Posterior vena cava (tissue), 2 donors: ENCODE measurements at regions not wholly inside any gene's neighbourhood (a gene's known extent, or its start where the extent isn't known, plus 50 kb on each side); places are given as distances from the start of the nearest gene placed in this dataset.
"Not testable (repeated sequence)": the region's sequence is repeated elsewhere in the genome, so short reads cannot be mapped to it uniquely, and the experiment has no call there.

ENCODE experiments used
- DNase-seq: peaks from one replicate; pipeline ENCODE4 v3.0.0-alpha.2; 2020; ENCODE audit warnings: low spot score
- intact Hi-C, 2 donors: fragments of 100-400 bp; cut with DNase I; formaldehyde crosslinking; loops; one replicate each; pipeline versions ENCODE4 v1.14.1 to v1.14.2; 2022 to 2023
- donor health status: DM: yes; HTN: yes; CAD: no.
- donor health status: DM: yes; HTN: yes; CAD: no.

DNA sequence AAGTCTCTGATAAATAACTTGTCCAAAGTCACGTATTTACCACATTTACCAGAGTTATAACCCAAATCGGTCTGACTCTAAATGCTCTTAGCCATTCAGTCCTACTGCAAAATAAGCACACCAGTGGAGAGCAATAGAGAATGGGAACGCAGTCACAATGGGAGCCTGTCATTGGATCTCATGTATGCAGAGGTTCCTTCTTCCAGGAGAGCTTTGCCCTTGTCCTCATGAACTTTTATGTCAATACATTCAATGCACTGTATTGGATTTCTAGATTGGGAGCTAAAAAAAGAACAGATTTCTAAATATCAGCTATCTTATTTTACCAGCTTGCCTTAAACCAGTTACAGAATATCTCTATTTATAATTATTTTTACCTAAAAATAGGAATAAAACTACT, 149.1 kb upstream of the CXXC4 start:
- DNase-seq, result no peak
- intact Hi-C loops, result no loop called here

DNA sequence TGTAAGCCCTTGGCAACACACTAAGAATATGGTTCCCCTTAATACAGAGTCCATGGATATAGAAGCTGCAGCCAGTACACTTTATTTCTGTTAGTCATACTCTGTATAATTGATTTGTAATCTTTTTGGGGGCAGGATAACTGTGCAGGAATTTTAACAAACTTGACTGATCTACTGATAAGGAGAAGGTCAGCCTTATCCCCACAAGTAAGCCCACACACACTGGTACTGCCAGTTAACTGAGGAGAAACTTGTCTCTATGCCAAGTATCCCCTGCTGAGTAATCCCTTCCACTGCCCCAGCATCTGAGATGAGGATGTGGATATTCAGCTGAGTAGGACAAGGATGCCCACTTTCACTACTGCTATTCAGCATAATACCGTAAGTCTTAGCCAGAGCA, 154.9 kb upstream of the CXXC4 start:
- intact Hi-C loops, result no loop called here

DNA sequence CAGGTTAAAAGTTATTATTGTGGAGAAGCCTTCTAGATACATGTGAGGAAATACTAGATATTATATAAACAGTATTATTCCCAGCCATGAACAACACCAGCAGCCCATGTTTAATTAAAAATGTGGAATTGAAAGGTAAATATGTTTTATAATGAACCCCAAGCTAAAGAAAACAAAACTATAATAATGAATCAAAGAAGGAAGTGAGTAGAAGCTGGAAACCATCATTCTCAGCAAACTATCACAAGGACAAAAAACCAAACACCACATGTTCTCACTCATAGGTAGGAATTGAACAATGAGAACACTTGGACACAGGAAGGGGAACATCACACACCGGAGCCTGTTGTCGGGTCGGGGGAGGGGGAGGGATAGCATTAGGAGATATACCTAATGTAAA, 167.6 kb upstream of the CXXC4 start:
- intact Hi-C loops, result loop anchor here in 1 of 2 donors (10.0 kb wide), 1 partner anchor 1667 kb away; no protein-coding TSS in a partner anchor
- DNase-seq, result not testable (repeated sequence)

More for the DNA sequence above, 154.9 kb upstream of the CXXC4 start:
- DNase-seq, result no peak

DNA sequence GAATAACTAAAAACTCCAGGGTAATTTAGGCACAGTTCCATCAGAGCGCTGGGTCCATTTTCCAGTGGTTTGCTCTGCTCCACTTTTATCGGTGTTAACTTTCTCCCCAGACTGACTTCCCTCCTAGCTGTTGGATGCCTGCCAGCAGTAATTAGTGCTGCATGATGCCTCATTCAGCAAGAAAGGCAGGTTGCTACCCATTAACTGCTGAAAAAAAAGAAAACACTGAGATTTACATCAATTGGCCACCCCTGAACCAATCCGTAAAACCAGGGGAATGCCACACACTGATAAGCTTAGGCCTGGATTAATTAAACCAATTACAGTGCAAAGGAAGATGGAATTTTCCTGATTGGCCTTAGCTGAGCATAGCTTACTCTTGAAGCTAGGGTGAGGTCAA, 182.4 kb upstream of the CXXC4 start:
- DNase-seq, result no peak
- intact Hi-C loops, result no loop called here

DNA sequence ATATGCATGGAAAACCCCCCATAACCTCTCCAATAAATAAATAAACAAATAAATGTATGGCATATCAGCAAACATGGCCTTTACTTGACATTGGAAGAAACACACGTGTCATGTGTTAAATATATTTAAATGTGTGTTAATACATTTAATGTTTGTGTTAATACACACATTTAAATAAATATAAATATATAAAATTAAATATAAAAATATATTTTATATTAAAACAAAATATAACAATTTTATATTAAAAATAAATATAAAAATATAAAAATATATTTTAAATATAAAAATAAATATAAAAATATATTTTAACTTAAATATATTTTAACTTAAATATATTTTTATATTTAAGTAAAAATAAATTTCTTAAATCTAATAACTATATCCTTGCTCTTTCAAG, 187.6 kb upstream of the CXXC4 start:
- DNase-seq, result no peak
- intact Hi-C loops, result no loop called here

DNA sequence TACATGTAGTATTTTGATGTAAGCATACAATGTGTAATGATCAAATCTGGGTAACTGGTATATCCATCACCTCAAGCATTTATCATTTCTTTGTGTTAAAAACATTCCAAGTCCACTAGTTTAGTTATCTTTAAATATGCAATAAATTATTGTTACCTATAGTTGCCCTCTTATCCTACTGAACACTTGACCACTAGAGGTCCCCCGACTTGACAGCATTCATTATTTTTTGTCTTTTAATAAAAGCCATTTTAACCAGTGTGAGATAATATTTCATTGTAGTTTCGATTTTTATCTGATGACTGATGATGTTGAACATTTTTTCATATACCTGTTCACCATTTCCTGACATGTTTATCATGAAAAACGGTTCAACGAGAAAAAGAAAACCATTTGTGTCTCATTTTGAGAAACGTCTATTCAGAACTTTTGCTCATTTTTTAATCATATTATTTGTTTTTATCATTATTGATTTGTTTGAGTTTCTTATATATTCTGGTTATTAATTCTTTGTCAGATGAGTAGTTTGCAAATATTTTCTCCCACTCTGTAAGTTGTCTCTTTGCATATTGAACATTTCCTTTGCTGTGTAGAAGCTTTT, 199.0 kb upstream of the CXXC4 start:
- intact Hi-C loops, result no loop called here

DNA sequence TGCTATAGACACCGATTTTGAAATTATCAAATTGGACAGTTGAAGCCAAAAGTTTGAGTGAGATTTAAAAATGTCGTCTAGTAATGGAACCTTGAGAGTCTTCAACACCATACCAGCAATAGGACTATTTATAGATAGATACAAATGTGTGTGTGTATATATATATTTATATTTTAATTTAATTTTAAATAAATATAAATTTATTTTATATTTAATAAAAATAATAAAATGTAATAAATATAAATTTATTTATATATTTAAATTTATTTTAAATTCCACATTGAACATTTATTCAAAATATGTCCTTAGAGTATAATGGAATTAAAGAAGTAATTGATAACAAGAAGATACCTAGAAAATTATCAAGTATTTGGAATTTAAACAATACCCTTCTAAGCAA, 221.9 kb upstream of the CXXC4 start:
- no peak for DNase-seq
- intact Hi-C loops, result no loop called here

More for the DNA sequence above, 199.0 kb upstream of the CXXC4 start:
- no peak for DNase-seq

DNA sequence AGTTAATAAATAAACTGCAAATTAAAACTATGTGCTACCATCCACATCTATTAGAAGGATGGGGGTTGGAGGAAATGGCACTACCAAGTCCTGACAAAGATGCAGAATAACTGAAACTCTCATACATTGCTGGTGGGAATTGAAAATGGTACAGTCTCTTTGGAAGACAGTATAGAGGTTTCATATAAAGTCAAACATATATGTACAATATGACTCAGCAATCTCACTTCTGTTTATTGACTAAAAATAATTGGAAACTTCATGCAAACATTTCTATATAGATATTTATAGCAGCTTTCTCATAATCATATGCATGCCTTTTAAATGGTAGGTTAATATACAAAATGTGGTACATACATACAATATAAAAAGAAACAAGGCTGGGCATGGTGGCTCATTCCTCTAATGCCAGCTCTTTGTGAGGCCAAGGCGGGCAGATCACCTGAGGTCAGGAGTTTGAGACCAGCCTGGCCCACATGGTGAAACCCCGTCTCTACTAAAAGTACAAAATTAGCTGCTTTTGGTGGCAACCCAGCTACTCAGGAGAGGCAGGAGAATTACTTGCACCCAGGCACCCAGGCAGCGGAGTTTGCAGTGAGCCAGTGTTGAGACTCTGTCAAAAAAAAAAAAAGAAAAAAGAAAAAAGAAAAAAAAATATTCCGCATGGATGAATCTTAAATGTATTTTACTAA, 225.0 kb upstream of the CXXC4 start:
- DNase-seq, result no peak
- intact Hi-C loops, result no loop called here

DNA sequence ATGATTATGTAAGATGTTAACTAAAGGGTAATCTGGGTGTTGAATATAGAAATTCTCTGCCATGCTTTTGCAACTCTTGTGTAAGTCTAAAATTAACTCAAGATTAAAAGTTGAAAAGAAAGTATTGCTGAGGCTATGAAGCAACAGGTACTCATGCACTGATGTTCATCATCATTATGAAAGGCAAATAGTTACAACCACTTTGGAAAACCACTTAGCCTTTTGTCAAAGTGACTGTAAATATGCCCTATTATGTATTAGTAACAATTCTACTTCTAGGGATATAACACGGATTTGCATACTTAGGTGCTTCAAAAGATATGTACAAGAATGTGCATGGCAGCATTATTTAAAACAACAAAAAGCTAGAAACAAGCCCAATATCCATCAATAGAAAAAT, 227.8 kb upstream of the CXXC4 start:
- no peak for DNase-seq
- intact Hi-C loops, result no loop called here

DNA sequence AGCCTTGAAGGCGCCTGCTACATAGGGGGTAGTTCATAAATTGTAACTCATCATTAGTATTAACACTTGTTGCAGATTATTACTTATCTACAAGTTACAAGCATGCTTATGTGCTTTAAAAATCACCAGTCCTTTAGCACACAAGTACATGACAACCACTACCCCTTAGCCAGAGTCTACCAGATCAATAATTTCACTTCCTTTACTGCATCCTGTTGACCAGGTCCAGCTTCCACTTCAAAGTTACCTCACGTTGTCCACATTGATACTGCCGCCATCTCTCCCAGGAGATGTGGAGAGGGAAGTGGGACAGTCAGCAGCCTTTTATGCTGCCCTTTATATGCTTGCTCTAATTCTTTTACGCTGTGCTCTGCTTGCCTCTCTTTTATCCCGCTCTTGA, 231.3 kb upstream of the CXXC4 start:
- intact Hi-C loops, result no loop called here
- DNase-seq, result no peak

DNA sequence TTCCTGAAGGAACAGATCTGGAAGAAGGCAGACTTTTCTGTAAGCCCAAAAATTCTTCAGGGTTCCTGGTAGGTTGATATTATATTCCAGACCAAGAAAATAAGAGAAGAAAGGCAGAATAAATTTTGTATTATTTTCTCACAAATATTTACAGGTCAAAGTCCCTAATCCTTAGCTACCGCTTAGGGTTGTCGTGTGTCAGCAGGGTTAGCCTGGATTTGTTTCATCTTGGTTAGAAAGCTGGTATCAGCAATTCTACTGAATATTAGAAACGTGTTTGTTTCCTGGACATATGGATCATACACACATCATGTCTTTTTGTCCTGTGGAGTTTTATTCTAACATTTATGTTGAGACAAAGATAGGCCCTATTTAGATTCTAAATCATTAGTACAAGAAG, 232.9 kb upstream of the CXXC4 start:
- intact Hi-C loops, result no loop called here
- no peak for DNase-seq

DNA sequence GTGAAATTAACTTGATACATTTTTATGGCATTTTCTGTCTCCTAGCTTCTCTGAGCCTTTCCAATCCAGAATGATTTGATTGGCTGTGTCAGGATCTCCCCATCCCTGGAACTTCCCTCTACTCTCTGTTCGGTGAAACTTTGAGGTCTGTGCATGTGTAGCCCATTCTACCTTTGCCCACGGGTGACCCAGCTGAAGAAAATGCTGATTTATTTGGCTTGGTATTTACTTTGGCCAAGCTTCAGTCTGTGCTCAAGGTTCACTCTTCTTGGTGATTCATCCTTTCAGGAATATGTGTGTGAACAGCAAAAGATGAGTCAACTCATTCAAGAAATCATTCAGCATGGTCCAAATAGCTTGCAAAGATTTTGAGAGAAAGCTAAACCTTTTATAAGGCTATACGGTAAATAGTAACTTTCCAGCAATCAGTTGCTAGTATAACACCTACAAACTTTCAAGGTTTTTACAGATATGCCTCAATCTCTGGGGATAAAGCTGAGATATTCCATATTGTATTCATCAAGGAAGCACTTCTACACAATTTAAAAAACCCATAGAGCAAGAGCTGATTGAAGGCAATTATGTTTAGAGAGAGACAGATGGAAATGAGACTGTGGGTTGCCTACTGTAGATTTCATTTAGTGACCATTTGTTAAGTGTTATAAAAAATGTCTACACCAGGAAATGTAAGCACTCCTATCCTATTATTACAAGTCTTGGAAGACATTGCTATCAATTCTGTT, 233.9 kb upstream of the CXXC4 start:
- intact Hi-C loops, result no loop called here

DNA sequence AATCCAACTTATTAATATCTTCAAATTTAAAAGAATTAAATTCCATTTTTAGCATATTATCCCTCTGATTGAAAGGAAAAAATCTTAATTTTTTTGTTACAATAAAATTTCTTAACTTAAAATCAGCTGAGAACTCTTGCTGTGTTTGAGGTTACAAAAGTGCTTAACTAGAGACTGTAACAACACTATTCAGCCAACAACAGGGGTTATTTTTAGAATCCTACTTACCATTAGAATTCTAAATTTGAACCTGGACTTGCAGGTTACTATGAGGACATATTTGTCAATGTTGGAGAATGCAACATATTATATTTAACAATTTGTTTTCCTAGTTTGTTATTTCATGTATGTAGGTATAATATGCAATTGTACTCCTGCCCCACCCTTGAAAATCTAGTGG, 238.1 kb upstream of the CXXC4 start:
- no peak for DNase-seq
- intact Hi-C loops, result no loop called here

More for the DNA sequence above, 233.9 kb upstream of the CXXC4 start:
- DNase-seq, result no peak

DNA sequence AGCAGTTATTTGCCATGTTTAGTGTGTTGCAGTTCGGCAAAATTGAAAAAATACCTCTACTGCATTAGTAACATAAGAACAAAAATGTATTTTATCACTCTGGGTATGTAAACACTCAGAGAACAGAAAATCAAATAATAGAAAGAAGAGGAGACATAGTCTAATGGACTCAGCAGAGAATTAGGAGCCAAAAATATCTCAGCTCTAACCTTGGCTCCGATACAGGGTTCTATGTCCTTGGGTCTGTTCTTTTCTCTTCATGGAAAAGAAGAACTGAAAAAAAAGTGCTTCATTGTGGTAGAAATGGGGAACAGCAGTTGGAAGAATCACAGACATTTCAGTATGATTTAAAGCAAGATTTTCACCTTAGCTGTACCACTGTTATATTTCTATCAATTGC, 240.5 kb upstream of the CXXC4 start:
- DNase-seq, result no peak
- intact Hi-C loops, result no loop called here

DNA sequence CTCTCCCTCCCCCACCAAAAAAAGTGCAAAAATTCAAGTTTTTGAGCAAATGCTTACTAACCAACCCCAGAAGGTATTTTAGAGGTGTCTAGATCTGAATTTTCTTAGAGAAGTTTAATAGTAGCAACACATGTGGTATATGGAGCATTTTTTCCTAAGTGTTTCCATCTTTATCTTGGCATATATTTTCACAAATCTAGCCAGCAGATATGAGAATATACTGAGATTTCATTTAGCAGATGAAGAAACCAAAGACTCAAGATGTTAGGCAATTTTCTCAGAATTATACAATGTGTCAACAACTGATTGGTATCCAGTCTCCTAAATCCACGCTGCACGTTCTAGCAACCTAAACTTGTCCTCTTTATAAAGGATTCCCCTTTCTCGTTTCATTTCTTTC, 245.5 kb upstream of the CXXC4 start:
- no peak for DNase-seq
- intact Hi-C loops, result no loop called here

DNA sequence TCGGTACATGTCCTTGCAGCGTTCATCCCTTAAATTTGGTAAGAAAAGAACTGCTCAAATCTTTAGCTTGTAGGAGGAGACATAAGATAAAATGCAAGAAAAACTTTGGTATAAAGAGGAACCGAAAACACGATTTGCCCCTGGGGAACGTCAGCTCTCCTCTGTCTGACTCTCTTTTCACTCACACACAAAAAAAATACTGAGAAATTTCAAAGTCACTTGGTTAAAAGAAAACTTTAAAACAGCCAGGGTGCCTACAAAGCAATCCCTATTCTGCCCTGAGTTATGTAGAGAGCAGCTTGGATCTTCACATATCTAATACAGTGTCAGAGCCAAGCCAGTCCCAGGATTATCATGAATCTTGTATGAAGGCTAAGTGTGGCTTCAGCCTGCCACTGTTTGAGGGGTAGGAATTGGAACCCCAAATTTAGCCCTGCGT, 248.5 kb upstream of the CXXC4 start:
- no peak for DNase-seq
- intact Hi-C loops, result no loop called here

DNA sequence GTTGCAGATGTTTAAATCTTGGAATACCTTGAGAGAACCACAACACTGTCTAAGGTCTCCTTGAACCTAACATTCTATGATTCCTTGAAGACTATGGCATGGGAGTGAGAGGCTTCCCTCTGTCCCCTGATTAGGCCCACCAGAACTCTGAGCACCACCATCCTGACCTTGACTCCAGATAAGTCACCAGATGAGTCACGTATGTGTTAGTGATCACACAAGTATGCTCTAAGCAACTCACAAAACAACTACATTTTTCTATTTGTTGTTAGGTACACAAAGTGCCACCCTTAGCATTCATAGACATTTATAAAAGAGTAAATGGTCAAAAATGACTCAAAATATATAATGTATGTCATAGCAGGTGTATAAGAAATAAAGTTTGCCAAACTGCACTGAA, 252.9 kb upstream of the CXXC4 start:
- intact Hi-C loops, result no loop called here
- DNase-seq, result no peak

DNA sequence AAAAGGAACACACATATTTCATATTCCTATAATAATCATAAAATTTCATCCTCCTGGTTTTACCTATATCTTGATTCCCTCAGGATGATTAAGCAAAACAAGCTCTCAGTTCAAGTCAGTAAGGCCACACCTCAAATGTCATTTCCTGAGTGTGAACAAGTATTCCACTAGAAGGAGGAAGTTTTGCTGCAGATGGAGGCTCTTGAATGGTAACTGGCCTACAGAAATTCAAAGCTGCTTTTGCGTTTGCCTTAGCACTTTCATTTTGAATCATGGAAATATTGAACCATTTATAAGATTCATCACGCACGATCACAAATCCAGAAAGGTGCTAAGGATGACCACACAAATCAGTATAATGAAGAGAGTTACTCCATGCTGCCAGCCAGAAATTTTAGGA, 254.4 kb upstream of the CXXC4 start:
- no peak for DNase-seq
- intact Hi-C loops, result no loop called here

DNA sequence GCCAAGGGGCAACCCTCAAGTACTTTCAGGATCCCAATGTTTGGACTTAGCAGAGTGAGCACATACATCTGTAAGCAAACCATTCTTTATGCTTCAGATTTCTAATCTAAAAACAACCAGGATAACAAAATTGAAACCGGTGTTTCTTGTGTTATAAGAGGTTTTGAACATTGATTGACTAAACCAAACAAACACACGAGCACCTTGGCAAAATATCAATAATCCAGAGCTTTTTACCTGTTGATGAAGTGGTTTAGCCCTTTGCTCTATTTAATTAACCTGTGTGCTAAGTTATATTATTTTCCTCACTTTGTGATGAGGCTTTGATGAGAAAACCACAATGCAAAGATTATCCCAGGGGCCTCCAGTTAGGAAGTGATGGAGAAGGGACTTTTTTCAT, 255.3 kb upstream of the CXXC4 start:
- intact Hi-C loops, result no loop called here
- DNase-seq, result no peak

DNA sequence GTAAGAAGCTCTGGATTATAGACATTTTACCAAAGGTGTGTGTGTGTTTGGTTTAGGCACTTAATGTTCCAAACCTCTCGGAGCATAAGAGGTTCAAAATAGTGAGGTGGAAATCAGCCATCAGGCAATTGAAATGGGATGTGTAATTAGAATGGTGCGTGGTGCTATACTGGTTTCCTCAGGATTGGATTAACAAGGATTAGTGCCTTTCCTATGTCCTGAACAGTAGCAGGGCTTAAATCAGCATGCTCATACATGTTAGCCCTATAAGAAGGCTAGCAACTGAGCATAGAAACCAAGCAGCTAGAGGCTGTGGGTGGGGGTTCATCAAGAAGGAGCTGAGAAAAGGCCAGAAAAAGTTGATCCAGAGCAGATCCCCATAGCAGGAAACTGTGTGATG, 256.8 kb upstream of the CXXC4 start:
- intact Hi-C loops, result no loop called here
- no peak for DNase-seq

DNA sequence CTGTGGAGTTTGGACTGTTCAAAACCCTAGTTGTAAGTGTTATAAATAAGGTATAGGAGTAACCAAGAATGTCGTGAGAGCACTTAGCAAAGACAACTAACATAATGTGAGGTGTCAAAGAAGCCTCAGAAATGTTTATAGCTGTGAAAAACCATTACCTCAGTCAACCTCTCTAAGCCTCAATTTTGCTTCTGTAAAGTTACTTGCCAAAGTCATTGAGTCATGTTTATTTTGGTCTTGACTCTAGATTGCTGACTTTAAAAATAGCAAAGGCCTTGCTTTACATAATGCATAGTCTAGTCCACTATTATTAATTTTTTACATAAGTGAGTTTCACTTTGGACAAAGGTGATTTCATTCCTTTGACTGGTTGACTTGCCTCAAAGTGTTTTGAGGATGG, 257.6 kb upstream of the CXXC4 start:
- intact Hi-C loops, result no loop called here
- no peak for DNase-seq
